Ascending aorta (tissue), 2 donors: ENCODE measurements at regions not wholly inside any gene's neighbourhood (a gene's known extent, or its start where the extent isn't known, plus 50 kb on each side); places are given as distances from the start of the nearest gene placed in this dataset.
A peak's percentile ranks its signal among the peaks of the same experiment; 100 is the strongest.

Experiments used
- DNase-seq, 2 donors: peaks; one replicate each; pipeline ENCODE4 v3.0.0-alpha.2; 2019; ENCODE audit warnings: low spot score in 2 of 2
- H3K27ac ChIP-seq, 2 donors: fragments of 200-600 bp; sonication (generic); one replicate each; pipeline ENCODE4 v1.5.1; 2016 to 2017; ENCODE audit warnings: mild to moderate bottlenecking in 1 of 2
- H3K27me3 ChIP-seq: fragments of 200-600 bp; sonication (generic); one replicate; pipeline ENCODE4 v1.5.1; 2017
- H3K36me3 ChIP-seq, 2 donors: fragments of 200-600 bp; sonication (generic); one replicate each; pipeline ENCODE4 v1.5.1; 2016
- H3K4me1 ChIP-seq, 2 donors: fragments of 200-600 bp; sonication (generic); one replicate each; pipeline ENCODE4 v1.5.1; 2016 to 2017; ENCODE audit warnings: mild to moderate bottlenecking in 1 of 2
- H3K4me3 ChIP-seq, 2 donors: fragments of 200-600 bp; sonication (generic); one replicate each; pipeline ENCODE4 v1.5.1; 2016 to 2017; ENCODE audit warnings: mild to moderate bottlenecking in 1 of 2
- H3K9me3 ChIP-seq, 2 donors: fragments of 200-600 bp; sonication (generic); one replicate each; pipeline ENCODE4 v1.5.1; 2016
- CTCF ChIP-seq, 3 experiments: fragments of 200-600 bp in 2 of 3; fragments of 450-650 bp in 1 of 3; sonication (generic) in 2 of 3; IDR thresholded peaks; one replicate each; pipeline ENCODE4 v1.5.1; 2016 to 2019; ENCODE audit warnings: antibody characterized with exemption in 3 of 3, mild to moderate bottlenecking in 1 of 3, moderate library complexity in 1 of 3
- intact Hi-C: fragments of 100-400 bp; cut with DNase I; formaldehyde crosslinking; loops from one replicate; pipeline ENCODE4 v1.15.1; 2023

- no peak for TF ChIP-seq CTCF (IDR thresholded peaks at IDR 0.05)
- Histone ChIP-seq H3K4me1 (no peaks in the 10 kb centered on the region), H3K4me3 (no peak overlapping the region), H3K9me3 (no peaks in the 10 kb centered on the region), H3K36me3 (no peaks in the 10 kb centered on the region), H3K27me3 (no peaks in the 10 kb centered on the region), H3K27ac (no peak overlapping the region)
- intact Hi-C loops: no loop called here
- no peak for DNase-seq
Observed at GRCh38 chr5:68727931-68728330, 365.9 kb upstream of the SLC30A5 start.

- no peaks in the 10 kb centered on the region for H3K9me3 ChIP-seq
- H3K36me3 ChIP-seq: no peaks in the 10 kb centered on the region
- no peak overlapping the region for H3K4me3 ChIP-seq
- intact Hi-C loops: no loop called here
- no peak for DNase-seq
- TF ChIP-seq CTCF (IDR thresholded peaks at IDR 0.05): no peak
- no peak overlapping the region for H3K27ac ChIP-seq
- H3K27me3 ChIP-seq: no peaks in the 10 kb centered on the region
- H3K4me1 ChIP-seq: no peaks in the 10 kb centered on the region
Observed at GRCh38 chr5:68729678-68730077, 364.1 kb upstream of the SLC30A5 start.

- DNase-seq: peak in 1 of 2 donors; percentile 65
- H3K27me3 ChIP-seq: no peaks in the 10 kb centered on the region
- H3K27ac ChIP-seq: no peak overlapping the region
- H3K9me3 ChIP-seq: no peaks in the 10 kb centered on the region
- peak overlapping the region in 1 of 2 donors; percentile 17 for H3K4me3 ChIP-seq
- intact Hi-C loops: no loop called here
- no peaks in the 10 kb centered on the region for H3K4me1 ChIP-seq
- no peaks in the 10 kb centered on the region for H3K36me3 ChIP-seq
- no peak for TF ChIP-seq CTCF (IDR thresholded peaks at IDR 0.05)
Observed at GRCh38 chr5:68730220-68730978, 363.4 kb upstream of the SLC30A5 start.

GRCh38 chr5:68730979-68731654, 362.7 kb upstream of the SLC30A5 start:
- no peaks in the 10 kb centered on the region for H3K4me1 ChIP-seq
- DNase-seq: no peak
- no peak for TF ChIP-seq CTCF (IDR thresholded peaks at IDR 0.05)
- intact Hi-C loops: no loop called here
- no peaks in the 10 kb centered on the region for H3K27me3 ChIP-seq
- H3K4me3 ChIP-seq: no peak overlapping the region
- peak overlapping the region in 1 of 2 donors; percentile 21 for H3K27ac ChIP-seq
- H3K36me3 ChIP-seq: no peaks in the 10 kb centered on the region
- no peaks in the 10 kb centered on the region for H3K9me3 ChIP-seq

- TF ChIP-seq CTCF (IDR thresholded peaks at IDR 0.05): no peak
- no peaks in the 10 kb centered on the region for H3K36me3 ChIP-seq
- no peak for DNase-seq
- H3K9me3 ChIP-seq: no peaks in the 10 kb centered on the region
- no peaks in the 10 kb centered on the region for H3K27me3 ChIP-seq
- H3K27ac ChIP-seq: no peak overlapping the region
- no peaks in the 10 kb centered on the region for H3K4me1 ChIP-seq
- H3K4me3 ChIP-seq: no peak overlapping the region
- intact Hi-C loops: no loop called here
Observed at GRCh38 chr5:68732251-68732650, 361.6 kb upstream of the SLC30A5 start.
